ENCODE measurements at regions not wholly inside any gene's neighbourhood (a gene's known extent, or its start where the extent isn't known, plus 50 kb on each side); places are given as distances from the start of the nearest gene placed in this dataset.

GRCh38 chr18:60775978-60776377 is 403.4 kb upstream of the MC4R start:
- Mint-ChIP-seq H3K27ac (no peak overlapping the region), H3K36me3 (ENCODE audit: low read depth) (no peaks in the 10 kb centered on the region), H3K4me1 (no peaks in the 10 kb centered on the region), H3K27me3 (ENCODE audit: low read depth) (no peaks in the 10 kb centered on the region), H3K9me3 (peaks cover 33% of the 10 kb centered on the region), H3K4me3 (no peak overlapping the region)
- no peak for TF ChIP-seq CTCF (IDR thresholded peaks at IDR 0.05; ENCODE audit: unreplicated experiment in 3 of 3)

- Mint-ChIP-seq H3K4me3 (no peak overlapping the region), H3K4me1 (no peaks in the 10 kb centered on the region), H3K27me3 (ENCODE audit: low read depth) (no peaks in the 10 kb centered on the region), H3K9me3 (peaks cover 17% of the 10 kb centered on the region), H3K36me3 (ENCODE audit: low read depth) (no peaks in the 10 kb centered on the region), H3K27ac (no peak overlapping the region)
- TF ChIP-seq CTCF (IDR thresholded peaks at IDR 0.05; ENCODE audit: unreplicated experiment in 3 of 3), result no peak
These were observed 411.6 kb upstream of the MC4R start for GRCh38 chr18:60784161-60784560.

GRCh38 chr18:60794802-60795201 is 422.2 kb upstream of the MC4R start:
- Mint-ChIP-seq H3K27ac (no peak overlapping the region), H3K4me3 (no peak overlapping the region), H3K36me3 (ENCODE audit: low read depth) (no peaks in the 10 kb centered on the region), H3K27me3 (ENCODE audit: low read depth) (no peaks in the 10 kb centered on the region), H3K9me3 (peaks cover 9% of the 10 kb centered on the region), H3K4me1 (no peaks in the 10 kb centered on the region)
- TF ChIP-seq CTCF (IDR thresholded peaks at IDR 0.05; ENCODE audit: unreplicated experiment in 3 of 3), result no peak

GRCh38 chr18:60804415-60804814 is 431.8 kb upstream of the MC4R start:
- H3K36me3 Mint-ChIP-seq (ENCODE audit: low read depth), result no peaks in the 10 kb centered on the region
- H3K9me3 Mint-ChIP-seq, result peaks cover 16% of the 10 kb centered on the region
- no peaks in the 10 kb centered on the region for H3K4me1 Mint-ChIP-seq
- H3K4me3 Mint-ChIP-seq, result no peak overlapping the region
- no peaks in the 10 kb centered on the region for H3K27me3 Mint-ChIP-seq (ENCODE audit: low read depth)
- TF ChIP-seq CTCF (IDR thresholded peaks at IDR 0.05; ENCODE audit: unreplicated experiment in 3 of 3), result no peak
- H3K27ac Mint-ChIP-seq, result no peak overlapping the region

GRCh38 chr18:60809937-60810336 is 437.4 kb upstream of the MC4R start:
- no peak overlapping the region for H3K4me3 Mint-ChIP-seq
- H3K36me3 Mint-ChIP-seq (ENCODE audit: low read depth), result no peaks in the 10 kb centered on the region
- H3K27ac Mint-ChIP-seq, result no peak overlapping the region
- no peaks in the 10 kb centered on the region for H3K27me3 Mint-ChIP-seq (ENCODE audit: low read depth)
- TF ChIP-seq CTCF (IDR thresholded peaks at IDR 0.05; ENCODE audit: unreplicated experiment in 3 of 3), result no peak
- no peaks in the 10 kb centered on the region for H3K9me3 Mint-ChIP-seq
- no peaks in the 10 kb centered on the region for H3K4me1 Mint-ChIP-seq

- no peak overlapping the region for H3K4me3 Mint-ChIP-seq
- TF ChIP-seq CTCF (IDR thresholded peaks at IDR 0.05; ENCODE audit: unreplicated experiment in 3 of 3), result no peak
- no peaks in the 10 kb centered on the region for H3K27me3 Mint-ChIP-seq (ENCODE audit: low read depth)
These were observed 440.3 kb upstream of the MC4R start for GRCh38 chr18:60812921-60813320.

More at GRCh38 chr18:60812921-60813320, 440.3 kb upstream of the MC4R start:
- H3K9me3 Mint-ChIP-seq, result no peaks in the 10 kb centered on the region
- no peaks in the 10 kb centered on the region for H3K4me1 Mint-ChIP-seq
- H3K36me3 Mint-ChIP-seq (ENCODE audit: low read depth), result no peaks in the 10 kb centered on the region
- H3K27ac Mint-ChIP-seq, result no peak overlapping the region

Measured in nephron (organoid).